IMR-90 (cell line): ENCODE measurements at regions not wholly inside any gene's neighbourhood (a gene's known extent, or its start where the extent isn't known, plus 50 kb on each side); places are given as distances from the start of the nearest gene placed in this dataset.

Source experiments
- ATAC-seq: fragments of 200-7000 bp; cut with Tn5 transposase; 2 replicates; pipeline ENCODE4 v1.9.1; 2020; ENCODE audit warnings: low read depth, mild to moderate bottlenecking, moderate library complexity
- BruUV-seq: library from RNA; stranded (reverse); fragments of 400-500 nt; replicated peaks from 2 replicates; lab custom pipeline; 2021; lab: Mats Ljungman, UMichigan
- CTCF ChIA-PET: fragments of 300-600 bp; formaldehyde crosslinking; extraction: SDS; loops from one replicate; lab custom pipeline; 2021; ENCODE audit warnings: antibody characterized with exemption; lab: Yijun Ruan, JAX
- POLR2A ChIA-PET: fragments of 300-600 bp; sonication (Branson Sonifier 250); formaldehyde crosslinking; loops from one replicate; lab custom pipeline; 2022; ENCODE audit warnings: antibody characterized with exemption; ENCODE audit not compliant: unreplicated experiment; lab: Charles Lee
- DNase-seq: peaks from one replicate; pipeline ENCODE4 v3.0.0; 2013
- H2AFZ ChIP-seq: replicated peaks from 2 replicates; pipeline ENCODE3; 2013; ENCODE audit warnings: low read length, mild to moderate bottlenecking; ENCODE audit not compliant: poor library complexity
- H2AK5ac ChIP-seq: 2 replicates; pipeline ENCODE4 v1.6.1; 2013; ENCODE audit warnings: low read depth, low read length, inconsistent platforms
- H2AK9ac ChIP-seq: replicated peaks from 2 replicates; pipeline ENCODE3; 2013; ENCODE audit warnings: mild to moderate bottlenecking, low read depth, low read length, moderate library complexity; ENCODE audit not compliant: poor library complexity
- H2BK120ac ChIP-seq: 2 replicates; pipeline ENCODE4 v1.6.1; 2013; ENCODE audit warnings: low read depth, low read length, inconsistent platforms
- H2BK15ac ChIP-seq: 3 replicates; pipeline ENCODE4 v1.6.1; 2013; ENCODE audit warnings: low read depth, low read length, inconsistent platforms
- H2BK20ac ChIP-seq: 2 replicates; pipeline ENCODE4 v1.6.1; 2013; ENCODE audit warnings: low read depth, mild to moderate bottlenecking, inconsistent platforms, low read length, moderate library complexity
- H2BK5ac ChIP-seq: 2 replicates; pipeline ENCODE4 v1.6.1; 2013; ENCODE audit warnings: mild to moderate bottlenecking, low read depth, low read length, inconsistent platforms; ENCODE audit not compliant: poor library complexity, severe bottlenecking
- H3K14ac ChIP-seq: replicated peaks from 2 replicates; pipeline ENCODE4 v1.6.1; 2013; ENCODE audit warnings: low read depth, low read length, inconsistent platforms
- H3K18ac ChIP-seq: 2 replicates; pipeline ENCODE4 v1.6.1; 2013; ENCODE audit warnings: low read depth, low read length, control low read depth
- H3K23ac ChIP-seq: 2 replicates; pipeline ENCODE4 v1.6.1; 2013; ENCODE audit warnings: low read depth, low read length, inconsistent platforms
- H3K27ac ChIP-seq: 2 replicates; pipeline ENCODE4 v1.5.1; 2013; ENCODE audit warnings: mild to moderate bottlenecking, control low read depth, low read length; ENCODE audit not compliant: insufficient read depth
- H3K27me3 ChIP-seq: 2 replicates; pipeline ENCODE4 v1.6.1; 2013; ENCODE audit warnings: low read length; ENCODE audit not compliant: control insufficient read depth, insufficient read depth
- H3K36me3 ChIP-seq: 2 replicates; pipeline ENCODE4 v1.6.1; 2013; ENCODE audit warnings: low read length, mixed read lengths; ENCODE audit not compliant: control insufficient read depth, insufficient read depth
- H3K4ac ChIP-seq: 2 replicates; pipeline ENCODE4 v1.6.1; 2013; ENCODE audit warnings: low read depth, low read length, inconsistent platforms
- H3K4me1 ChIP-seq: 2 replicates; pipeline ENCODE4 v1.6.1; 2013; ENCODE audit warnings: low read length, mixed read lengths; ENCODE audit not compliant: control insufficient read depth, insufficient read depth
- H3K4me2 ChIP-seq: 2 replicates; pipeline ENCODE4 v1.6.1; 2013; ENCODE audit warnings: low read depth, mild to moderate bottlenecking, control low read depth, low read length, moderate library complexity
- H3K4me3 ChIP-seq: 2 replicates; pipeline ENCODE4 v1.5.1; 2013; ENCODE audit warnings: low read depth, mild to moderate bottlenecking, control low read depth, low read length, moderate library complexity; ENCODE audit not compliant: insufficient read depth
- H3K56ac ChIP-seq: 2 replicates; pipeline ENCODE4 v1.6.1; 2013; ENCODE audit warnings: low read length, inconsistent platforms; ENCODE audit not compliant: insufficient read depth; ENCODE audit errors: extremely low read depth
- H3K79me1 ChIP-seq, 2 experiments: 2 replicates each; pipeline ENCODE4 v1.6.1; 2013; ENCODE audit warnings: low read length in 2 of 2, inconsistent platforms in 1 of 2, low read depth in 1 of 2
- H3K9ac ChIP-seq: 2 replicates; pipeline ENCODE4 v1.6.1; 2013; ENCODE audit warnings: low read depth, low read length, control low read depth
- H3K9me1 ChIP-seq: 2 replicates; pipeline ENCODE4 v1.6.1; 2013; ENCODE audit warnings: low read length, inconsistent platforms; ENCODE audit not compliant: insufficient read depth
- H3K9me3 ChIP-seq: 2 replicates; pipeline ENCODE4 v1.6.1; 2013; ENCODE audit warnings: low read length; ENCODE audit not compliant: control insufficient read depth, insufficient read depth
- H4K20me1 ChIP-seq: 2 replicates; pipeline ENCODE4 v1.6.1; 2013; ENCODE audit warnings: low read length, inconsistent platforms; ENCODE audit not compliant: insufficient read depth
- H4K5ac ChIP-seq: 2 replicates; pipeline ENCODE4 v1.6.1; 2013; ENCODE audit warnings: mild to moderate bottlenecking, low read depth, low read length, control low read depth
- H4K8ac ChIP-seq, 2 experiments: 2 replicates each; pipeline ENCODE4 v1.6.1; 2013; ENCODE audit warnings: low read depth in 2 of 2, low read length in 2 of 2, control low read depth in 1 of 2, inconsistent platforms in 1 of 2
- H4K91ac ChIP-seq: 2 replicates; pipeline ENCODE4 v1.6.1; 2013; ENCODE audit warnings: low read depth, low read length, inconsistent platforms; ENCODE audit not compliant: insufficient read depth
- RFX5 ChIP-seq: IDR thresholded peaks from 2 replicates; pipeline ENCODE4 v1.8.0; 2012; ENCODE audit warnings: low read depth, mild to moderate bottlenecking, low read length, moderate library complexity
- WGBS, 2 experiments: methylation state at CpG; one replicate each; pipeline versions ENCODE4 v1.1.5 to v1.1.7; 2013; ENCODE audit warnings: missing lambda C conversion rate in 2 of 2; ENCODE audit not compliant: insufficient read length in 1 of 2; ENCODE audit errors: extremely low coverage in 2 of 2; 5-methylcytosine and 5-hydroxymethylcytosine counted together
- dilution Hi-C: fragments of 300-500 bp; cut with HindIII; formaldehyde crosslinking; loops from one replicate; pipeline ENCODE4 v1.14.3; 2018; ENCODE audit warnings: low sequenced_read_pairs; ENCODE audit not compliant: unreplicated experiment
- in situ Hi-C: fragments of 300-500 bp; cut with MboI; formaldehyde crosslinking; loops from 3 replicates; pipeline ENCODE4 v1.14.3; 2019; ENCODE audit warnings: low sequenced_read_pairs, inconsistent platforms, mixed read lengths
- intact Hi-C: fragments of 100-400 bp; cut with micrococcal nuclease; formaldehyde crosslinking; loops from 2 replicates; pipeline ENCODE4 v1.10.0; 2022

- no peak overlapping the region for H2AK5ac ChIP-seq
- no peaks in the 10 kb centered on the region for H3K27me3 ChIP-seq
- H3K23ac ChIP-seq, result no peak overlapping the region
- no peaks in the 10 kb centered on the region for H3K36me3 ChIP-seq
- intact Hi-C loops (no loop called here), in situ Hi-C loops (no loop called here), dilution Hi-C loops (no loop called here)
- H2BK5ac ChIP-seq, result no peak overlapping the region
- no TSS peak for BruUV-seq
- no peak overlapping the region for H2BK20ac ChIP-seq
- WGBS, 2 experiments, result no CpG with 5 or more reads among the region's 2 CpGs
- no peak overlapping the region for H3K14ac ChIP-seq
- no peak overlapping the region for H3K9ac ChIP-seq
- no peaks in the 10 kb centered on the region for H4K20me1 ChIP-seq
- no peak overlapping the region for H4K5ac ChIP-seq
- no peak overlapping the region for H3K56ac ChIP-seq
- no peak overlapping the region for H4K8ac ChIP-seq
- no peak overlapping the region for H3K4me2 ChIP-seq
- no peaks in the 10 kb centered on the region for H3K4me1 ChIP-seq
- ATAC-seq (no peak), DNase-seq (no peak)
- H3K9me3 ChIP-seq, result no peaks in the 10 kb centered on the region
- TF ChIP-seq RFX5, result no peak
- H3K79me1 ChIP-seq, result no peaks in the 10 kb centered on the region
- H2AFZ ChIP-seq, result no peak overlapping the region
- CTCF ChIA-PET, result no interaction called here
- H2BK15ac ChIP-seq, result no peak overlapping the region
- H3K9me1 ChIP-seq, result no peaks in the 10 kb centered on the region
- no peak overlapping the region for H3K4me3 ChIP-seq
- no peak overlapping the region for H4K91ac ChIP-seq
- H3K27ac ChIP-seq, result no peak overlapping the region
- no peak overlapping the region for H2BK120ac ChIP-seq
- H3K18ac ChIP-seq, result no peak overlapping the region
- no peak overlapping the region for H3K4ac ChIP-seq
- POLR2A ChIA-PET, result no interaction called here
- H2AK9ac ChIP-seq, result no peak overlapping the region
These were observed 1597.5 kb upstream of the PIK3C3 start for GRCh38 chr18:40357536-40357935.
